ENCODE measurements at regions not wholly inside any gene's neighbourhood (a gene's known extent, or its start where the extent isn't known, plus 50 kb on each side); places are given as distances from the start of the nearest gene placed in this dataset.

GRCh38 chr4:33998291-33998690 is 2246.0 kb downstream of the ARAP2 start:
- no peak for TF ChIP-seq CTCF (IDR thresholded peaks at IDR 0.05)
- no peak for TF ChIP-seq POLR2A (IDR thresholded peaks at IDR 0.05)
